Neuronal stem cell (in vitro differentiated cells): ENCODE measurements at regions not wholly inside any gene's neighbourhood (a gene's known extent, or its start where the extent isn't known, plus 50 kb on each side); places are given as distances from the start of the nearest gene placed in this dataset.

Experiments
- DNase-seq: peaks from one replicate; pipeline ENCODE4 v3.0.0-alpha.2; 2013; ENCODE audit warnings: low spot score
- H2AFZ ChIP-seq: one replicate; pipeline ENCODE4 v1.6.1; 2013; ENCODE audit warnings: mild to moderate bottlenecking, low read length, inconsistent platforms
- H2AK5ac ChIP-seq: 2 replicates; pipeline ENCODE4 v1.6.1; 2013; ENCODE audit warnings: low read depth, mild to moderate bottlenecking, inconsistent platforms, low read length, moderate library complexity, mixed read lengths
- H2BK120ac ChIP-seq: 2 replicates; pipeline ENCODE4 v1.6.1; 2013; ENCODE audit warnings: low read depth, mild to moderate bottlenecking, inconsistent platforms, low read length, moderate library complexity, mixed read lengths
- H2BK12ac ChIP-seq: one replicate; pipeline ENCODE4 v1.6.1; 2013; ENCODE audit warnings: low read length, inconsistent platforms
- H2BK15ac ChIP-seq: 2 replicates; pipeline ENCODE4 v1.6.1; 2013; ENCODE audit warnings: mild to moderate bottlenecking, low read length, inconsistent platforms, mixed read lengths
- H2BK5ac ChIP-seq: one replicate; pipeline ENCODE4 v1.6.1; 2013; ENCODE audit warnings: inconsistent platforms, mild to moderate bottlenecking, low read length, moderate library complexity
- H3K14ac ChIP-seq: one replicate; pipeline ENCODE4 v1.6.1; 2013; ENCODE audit warnings: low read length, inconsistent platforms
- H3K18ac ChIP-seq: 2 replicates; pipeline ENCODE4 v1.6.1; 2013; ENCODE audit warnings: low read length, inconsistent platforms
- H3K23ac ChIP-seq: 2 replicates; pipeline ENCODE4 v1.6.1; 2013; ENCODE audit warnings: low read depth, mild to moderate bottlenecking, mixed read lengths, low read length, inconsistent platforms; ENCODE audit not compliant: poor library complexity
- H3K27ac ChIP-seq: replicated peaks from 3 replicates; pipeline ENCODE4 v1.5.1; 2013; ENCODE audit warnings: low read length, inconsistent platforms
- H3K27me3 ChIP-seq, 3 experiments: 2 replicates each; pipeline ENCODE4 v1.6.1; 2013; ENCODE audit warnings: low read length in 3 of 3, mild to moderate bottlenecking in 2 of 3, inconsistent platforms in 1 of 3, low read depth in 1 of 3, mixed read lengths in 1 of 3, moderate library complexity in 1 of 3; ENCODE audit not compliant: control insufficient read depth in 3 of 3, insufficient read depth in 3 of 3
- H3K36me3 ChIP-seq, 2 donors: replicated peaks in 1 of 2; 2 replicates each; pipeline ENCODE4 v1.6.1; 2013; ENCODE audit warnings: low read length in 2 of 2; ENCODE audit not compliant: control insufficient read depth in 2 of 2, insufficient read depth in 2 of 2
- H3K4ac ChIP-seq: 2 replicates; pipeline ENCODE4 v1.6.1; 2013; ENCODE audit warnings: inconsistent platforms, mild to moderate bottlenecking, low read length, moderate library complexity
- H3K4me1 ChIP-seq, 2 donors: 1 replicate in 1 of 2; 2 replicates in 1 of 2; pipeline ENCODE4 v1.6.1; 2013; ENCODE audit warnings: low read length in 2 of 2, low read depth in 1 of 2; ENCODE audit not compliant: control insufficient read depth in 2 of 2, insufficient read depth in 1 of 2
- H3K4me2 ChIP-seq: one replicate; pipeline ENCODE4 v1.6.1; 2013; ENCODE audit warnings: mild to moderate bottlenecking, low read length, inconsistent platforms; ENCODE audit not compliant: insufficient read depth, poor library complexity, severe bottlenecking
- H3K4me3 ChIP-seq, 2 donors: 2 replicates each; pipeline ENCODE4 v1.5.1; 2013; ENCODE audit warnings: low read length in 2 of 2, mild to moderate bottlenecking in 2 of 2, inconsistent platforms in 1 of 2, moderate library complexity in 1 of 2
- H3K79me1 ChIP-seq: one replicate; pipeline ENCODE4 v1.6.1; 2013; ENCODE audit warnings: low read depth, mild to moderate bottlenecking, inconsistent platforms, low read length, moderate library complexity
- H3K9ac ChIP-seq: one replicate; pipeline ENCODE4 v1.6.1; 2013; ENCODE audit warnings: mild to moderate bottlenecking, low read depth, low read length, inconsistent platforms; ENCODE audit not compliant: poor library complexity
- H3K9me3 ChIP-seq, 2 donors: replicated peaks in 1 of 2; 2 replicates each; pipeline versions ENCODE3 to v1.6.1; 2013; ENCODE audit warnings: low read length in 2 of 2, mild to moderate bottlenecking in 2 of 2, inconsistent platforms in 1 of 2, low read depth in 1 of 2, mixed read lengths in 1 of 2, moderate library complexity in 1 of 2; ENCODE audit not compliant: control insufficient read depth in 2 of 2, insufficient read depth in 1 of 2
- H4K8ac ChIP-seq: one replicate; pipeline ENCODE4 v1.6.1; 2013; ENCODE audit warnings: low read depth, mild to moderate bottlenecking, inconsistent platforms, low read length, moderate library complexity
- H4K91ac ChIP-seq: one replicate; pipeline ENCODE4 v1.6.1; 2013; ENCODE audit warnings: low read length, low read depth, mild to moderate bottlenecking, inconsistent platforms; ENCODE audit not compliant: poor library complexity
- WGBS, 2 donors: extraction: QIAGEN DNeasy Blood & Tissue Kit; methylation state at CpG; one replicate each; pipeline ENCODE4 v1.1.7; 2013; ENCODE audit warnings: missing lambda C conversion rate in 2 of 2, mixed read lengths in 1 of 2; ENCODE audit not compliant: insufficient read length in 2 of 2, insufficient replicate concordance in 1 of 2; ENCODE audit errors: extremely low coverage in 2 of 2; 5-methylcytosine and 5-hydroxymethylcytosine counted together

GRCh38 chr13:84961023-84961422 lies 838.2 kb downstream of the SLITRK6 start:
- Histone ChIP-seq H3K4ac (no peak overlapping the region), H3K9ac (no peak overlapping the region), H4K91ac (no peak overlapping the region), H3K23ac (no peak overlapping the region), H3K27ac (no peak overlapping the region), H3K27me3 (no peaks in the 10 kb centered on the region), H3K14ac (no peak overlapping the region), H3K4me2 (no peak overlapping the region), H2AK5ac (no peak overlapping the region), H3K4me3 (no peak overlapping the region), H2BK5ac (no peak overlapping the region), H2BK120ac (no peak overlapping the region), H3K4me1 (no peaks in the 10 kb centered on the region), H2BK15ac (no peak overlapping the region), H2AFZ (no peak overlapping the region), H3K79me1 (no peaks in the 10 kb centered on the region), H3K9me3 (no peaks in the 10 kb centered on the region), H3K36me3 (no peaks in the 10 kb centered on the region), H4K8ac (no peak overlapping the region), H2BK12ac (no peak overlapping the region), H3K18ac (no peak overlapping the region)
- no CpG with 5 or more reads among the region's 10 CpGs for WGBS, 2 donors
- DNase-seq = no peak

DNA sequence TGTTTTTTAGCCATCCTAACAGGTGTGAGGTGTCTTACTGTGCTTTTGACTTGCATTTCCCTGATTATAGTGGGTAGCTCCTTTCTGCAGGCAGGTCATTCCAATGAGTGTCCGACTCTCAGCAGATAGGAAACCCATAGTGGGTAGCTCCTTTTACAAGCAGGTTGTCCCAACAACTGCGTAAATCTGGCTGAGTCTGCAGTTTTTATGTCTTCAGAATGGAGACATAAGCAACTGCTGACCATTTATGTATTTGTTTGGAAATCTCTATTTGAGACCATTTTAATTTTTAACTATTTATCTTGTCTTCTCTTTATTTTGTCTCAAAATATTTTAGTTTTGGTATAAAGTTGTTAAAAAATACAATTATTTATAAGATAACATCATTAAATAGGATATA lies 839.4 kb downstream of the SLITRK6 start:
- H3K9me3 ChIP-seq = no peaks in the 10 kb centered on the region
- no peak for DNase-seq

GRCh38 chr13:84954636-84955035 lies 844.6 kb downstream of the SLITRK6 start:
- no peaks in the 10 kb centered on the region for H3K36me3 ChIP-seq
- H2BK12ac ChIP-seq = no peak overlapping the region
- H3K14ac ChIP-seq = no peak overlapping the region
- no peak overlapping the region for H2BK5ac ChIP-seq
- H3K18ac ChIP-seq = no peak overlapping the region
- no peak overlapping the region for H2AFZ ChIP-seq
- H3K27me3 ChIP-seq = no peaks in the 10 kb centered on the region
- H2AK5ac ChIP-seq = no peak overlapping the region
- H4K91ac ChIP-seq = no peak overlapping the region
- DNase-seq = no peak
- WGBS, 2 donors = no CpG with 5 or more reads among the region's 1 CpG
- no peak overlapping the region for H4K8ac ChIP-seq
- H2BK15ac ChIP-seq = no peak overlapping the region
- H3K23ac ChIP-seq = no peak overlapping the region
- H3K9me3 ChIP-seq = no peaks in the 10 kb centered on the region
- no peaks in the 10 kb centered on the region for H3K4me1 ChIP-seq
- no peaks in the 10 kb centered on the region for H3K79me1 ChIP-seq
- no peak overlapping the region for H3K27ac ChIP-seq
- H3K4ac ChIP-seq = no peak overlapping the region
- no peak overlapping the region for H3K9ac ChIP-seq
- no peak overlapping the region for H2BK120ac ChIP-seq
- no peak overlapping the region for H3K4me3 ChIP-seq
- no peak overlapping the region for H3K4me2 ChIP-seq

More for the DNA sequence above, 839.4 kb downstream of the SLITRK6 start:
- Histone ChIP-seq H2BK5ac (no peak overlapping the region), H3K27me3 (no peaks in the 10 kb centered on the region), H4K91ac (no peak overlapping the region), H3K14ac (no peak overlapping the region), H3K79me1 (no peaks in the 10 kb centered on the region), H3K4ac (no peak overlapping the region), H3K4me2 (no peak overlapping the region), H2BK120ac (no peak overlapping the region), H2BK15ac (no peak overlapping the region), H2AK5ac (no peak overlapping the region), H3K18ac (no peak overlapping the region), H2BK12ac (no peak overlapping the region), H3K4me1 (no peaks in the 10 kb centered on the region), H3K4me3 (no peak overlapping the region), H3K36me3 (no peaks in the 10 kb centered on the region), H4K8ac (no peak overlapping the region), H3K9ac (no peak overlapping the region), H3K23ac (no peak overlapping the region), H2AFZ (no peak overlapping the region), H3K27ac (no peak overlapping the region)
- no CpG with 5 or more reads among the region's 2 CpGs for WGBS, 2 donors

DNA sequence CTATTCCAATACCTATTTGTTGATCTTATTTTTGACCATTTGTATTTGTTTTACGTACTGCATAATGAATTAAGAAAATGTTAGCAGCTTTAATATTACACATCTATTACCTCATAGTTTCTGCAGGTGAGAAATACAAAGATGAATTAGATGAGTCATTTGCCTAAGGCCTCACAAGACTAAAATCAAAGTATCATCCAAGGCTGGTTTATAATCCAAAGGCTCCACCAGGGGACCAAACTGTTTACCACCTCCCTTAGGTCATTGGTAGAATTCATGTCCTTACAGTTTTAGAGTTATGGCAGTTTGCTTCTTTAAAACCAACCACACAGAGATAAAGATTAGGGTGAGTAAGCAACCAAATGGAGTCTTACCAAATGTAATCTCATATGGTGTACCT lies 848.1 kb downstream of the SLITRK6 start:
- Histone ChIP-seq H3K27ac (no peak overlapping the region), H2BK5ac (no peak overlapping the region), H3K4me1 (no peaks in the 10 kb centered on the region), H2BK12ac (no peak overlapping the region), H3K4me2 (no peak overlapping the region), H3K18ac (no peak overlapping the region), H3K4me3 (no peak overlapping the region), H3K27me3 (no peaks in the 10 kb centered on the region), H2BK120ac (no peak overlapping the region), H4K91ac (no peak overlapping the region), H3K36me3 (no peaks in the 10 kb centered on the region), H2AK5ac (no peak overlapping the region), H3K9me3 (no peaks in the 10 kb centered on the region), H3K9ac (no peak overlapping the region), H3K79me1 (no peaks in the 10 kb centered on the region), H2BK15ac (no peak overlapping the region), H2AFZ (no peak overlapping the region), H3K14ac (no peak overlapping the region), H4K8ac (no peak overlapping the region), H3K4ac (no peak overlapping the region), H3K23ac (no peak overlapping the region)
- DNase-seq = no peak
- no CpG with 5 or more reads among the region's 1 CpG for WGBS, 2 donors
